IMR-90 (cell line): ENCODE measurements at regions not wholly inside any gene's neighbourhood (a gene's known extent, or its start where the extent isn't known, plus 50 kb on each side); places are given as distances from the start of the nearest gene placed in this dataset.

ENCODE experiments used
- ATAC-seq: fragments of 200-7000 bp; cut with Tn5 transposase; 2 replicates; pipeline ENCODE4 v1.9.1; 2020; ENCODE audit warnings: low read depth, mild to moderate bottlenecking, moderate library complexity
- BruUV-seq: library from RNA; stranded (reverse); fragments of 400-500 nt; replicated peaks from 2 replicates; lab custom pipeline; 2021; lab: Mats Ljungman, UMichigan
- CTCF ChIA-PET: fragments of 300-600 bp; formaldehyde crosslinking; extraction: SDS; loops from one replicate; lab custom pipeline; 2021; ENCODE audit warnings: antibody characterized with exemption; lab: Yijun Ruan, JAX
- POLR2A ChIA-PET: fragments of 300-600 bp; sonication (Branson Sonifier 250); formaldehyde crosslinking; loops from one replicate; lab custom pipeline; 2022; ENCODE audit warnings: antibody characterized with exemption; ENCODE audit not compliant: unreplicated experiment; lab: Charles Lee
- DNase-seq: peaks from one replicate; pipeline ENCODE4 v3.0.0; 2013
- H2AFZ ChIP-seq: replicated peaks from 2 replicates; pipeline ENCODE3; 2013; ENCODE audit warnings: low read length, mild to moderate bottlenecking; ENCODE audit not compliant: poor library complexity
- H2AK5ac ChIP-seq: 2 replicates; pipeline ENCODE4 v1.6.1; 2013; ENCODE audit warnings: low read depth, low read length, inconsistent platforms
- H2AK9ac ChIP-seq: replicated peaks from 2 replicates; pipeline ENCODE3; 2013; ENCODE audit warnings: mild to moderate bottlenecking, low read depth, low read length, moderate library complexity; ENCODE audit not compliant: poor library complexity
- H2BK120ac ChIP-seq: 2 replicates; pipeline ENCODE4 v1.6.1; 2013; ENCODE audit warnings: low read depth, low read length, inconsistent platforms
- H2BK15ac ChIP-seq: 3 replicates; pipeline ENCODE4 v1.6.1; 2013; ENCODE audit warnings: low read depth, low read length, inconsistent platforms
- H2BK20ac ChIP-seq: 2 replicates; pipeline ENCODE4 v1.6.1; 2013; ENCODE audit warnings: low read depth, mild to moderate bottlenecking, inconsistent platforms, low read length, moderate library complexity
- H2BK5ac ChIP-seq: 2 replicates; pipeline ENCODE4 v1.6.1; 2013; ENCODE audit warnings: mild to moderate bottlenecking, low read depth, low read length, inconsistent platforms; ENCODE audit not compliant: poor library complexity, severe bottlenecking
- H3K14ac ChIP-seq: replicated peaks from 2 replicates; pipeline ENCODE4 v1.6.1; 2013; ENCODE audit warnings: low read depth, low read length, inconsistent platforms
- H3K18ac ChIP-seq: 2 replicates; pipeline ENCODE4 v1.6.1; 2013; ENCODE audit warnings: low read depth, low read length, control low read depth
- H3K23ac ChIP-seq: 2 replicates; pipeline ENCODE4 v1.6.1; 2013; ENCODE audit warnings: low read depth, low read length, inconsistent platforms
- H3K27ac ChIP-seq: 2 replicates; pipeline ENCODE4 v1.5.1; 2013; ENCODE audit warnings: mild to moderate bottlenecking, control low read depth, low read length; ENCODE audit not compliant: insufficient read depth
- H3K27me3 ChIP-seq: 2 replicates; pipeline ENCODE4 v1.6.1; 2013; ENCODE audit warnings: low read length; ENCODE audit not compliant: control insufficient read depth, insufficient read depth
- H3K36me3 ChIP-seq: 2 replicates; pipeline ENCODE4 v1.6.1; 2013; ENCODE audit warnings: low read length, mixed read lengths; ENCODE audit not compliant: control insufficient read depth, insufficient read depth
- H3K4ac ChIP-seq: 2 replicates; pipeline ENCODE4 v1.6.1; 2013; ENCODE audit warnings: low read depth, low read length, inconsistent platforms
- H3K4me1 ChIP-seq: 2 replicates; pipeline ENCODE4 v1.6.1; 2013; ENCODE audit warnings: low read length, mixed read lengths; ENCODE audit not compliant: control insufficient read depth, insufficient read depth
- H3K4me2 ChIP-seq: 2 replicates; pipeline ENCODE4 v1.6.1; 2013; ENCODE audit warnings: low read depth, mild to moderate bottlenecking, control low read depth, low read length, moderate library complexity
- H3K4me3 ChIP-seq: 2 replicates; pipeline ENCODE4 v1.5.1; 2013; ENCODE audit warnings: low read depth, mild to moderate bottlenecking, control low read depth, low read length, moderate library complexity; ENCODE audit not compliant: insufficient read depth
- H3K56ac ChIP-seq: 2 replicates; pipeline ENCODE4 v1.6.1; 2013; ENCODE audit warnings: low read length, inconsistent platforms; ENCODE audit not compliant: insufficient read depth; ENCODE audit errors: extremely low read depth
- H3K79me1 ChIP-seq, 2 experiments: 2 replicates each; pipeline ENCODE4 v1.6.1; 2013; ENCODE audit warnings: low read length in 2 of 2, inconsistent platforms in 1 of 2, low read depth in 1 of 2
- H3K9ac ChIP-seq: 2 replicates; pipeline ENCODE4 v1.6.1; 2013; ENCODE audit warnings: low read depth, low read length, control low read depth
- H3K9me1 ChIP-seq: 2 replicates; pipeline ENCODE4 v1.6.1; 2013; ENCODE audit warnings: low read length, inconsistent platforms; ENCODE audit not compliant: insufficient read depth
- H3K9me3 ChIP-seq: 2 replicates; pipeline ENCODE4 v1.6.1; 2013; ENCODE audit warnings: low read length; ENCODE audit not compliant: control insufficient read depth, insufficient read depth
- H4K20me1 ChIP-seq: 2 replicates; pipeline ENCODE4 v1.6.1; 2013; ENCODE audit warnings: low read length, inconsistent platforms; ENCODE audit not compliant: insufficient read depth
- H4K5ac ChIP-seq: 2 replicates; pipeline ENCODE4 v1.6.1; 2013; ENCODE audit warnings: mild to moderate bottlenecking, low read depth, low read length, control low read depth
- H4K8ac ChIP-seq, 2 experiments: 2 replicates each; pipeline ENCODE4 v1.6.1; 2013; ENCODE audit warnings: low read depth in 2 of 2, low read length in 2 of 2, control low read depth in 1 of 2, inconsistent platforms in 1 of 2
- H4K91ac ChIP-seq: 2 replicates; pipeline ENCODE4 v1.6.1; 2013; ENCODE audit warnings: low read depth, low read length, inconsistent platforms; ENCODE audit not compliant: insufficient read depth
- BHLHE40 ChIP-seq: fragments of 150-350 bp; IDR thresholded peaks from 2 replicates; pipeline ENCODE4 v1.6.1; 2016; ENCODE audit warnings: mild to moderate bottlenecking, low read depth, low read length
- CEBPB ChIP-seq: IDR thresholded peaks from 2 replicates; pipeline ENCODE4 v1.6.1; 2012; ENCODE audit warnings: low read depth, low read length, improper control_type of control experiment
- CHD1 ChIP-seq: IDR thresholded peaks from 2 replicates; pipeline ENCODE4 v1.6.1; 2012; ENCODE audit warnings: low read depth, low read length, improper control_type of control experiment
- FOS ChIP-seq: fragments of 150-350 bp; IDR thresholded peaks from 2 replicates; pipeline ENCODE4 v1.6.1; 2016; ENCODE audit warnings: low read depth, low read length
- MAFK ChIP-seq: IDR thresholded peaks from 2 replicates; pipeline ENCODE4 v1.6.1; 2012; ENCODE audit warnings: low read depth, low read length, improper control_type of control experiment
- MAZ ChIP-seq: IDR thresholded peaks from 2 replicates; pipeline ENCODE4 v1.6.1; 2012; ENCODE audit warnings: low read depth, mild to moderate bottlenecking, low read length, improper control_type of control experiment, moderate library complexity, borderline replicate concordance
- MXI1 ChIP-seq: IDR thresholded peaks from 2 replicates; pipeline ENCODE4 v1.6.1; 2012; ENCODE audit warnings: low read depth, mild to moderate bottlenecking, low read length, moderate library complexity, borderline replicate concordance
- NFE2L2 ChIP-seq: fragments of 150-350 bp; IDR thresholded peaks from 2 replicates; pipeline ENCODE4 v1.6.1; 2016; ENCODE audit warnings: low read depth, mild to moderate bottlenecking, low read length
- POLR2A ChIP-seq: IDR thresholded peaks from 2 replicates; pipeline ENCODE4 v1.6.1; 2012; ENCODE audit warnings: mild to moderate bottlenecking, low read depth, low read length
- RAD21 ChIP-seq: IDR thresholded peaks from 2 replicates; pipeline ENCODE4 v1.6.1; 2012; ENCODE audit warnings: low read length, improper control_type of control experiment
- RCOR1 ChIP-seq: IDR thresholded peaks from 2 replicates; pipeline ENCODE4 v1.6.1; 2012; ENCODE audit warnings: mild to moderate bottlenecking, low read length, improper control_type of control experiment; ENCODE audit not compliant: insufficient replicate concordance
- RFX5 ChIP-seq: IDR thresholded peaks from 2 replicates; pipeline ENCODE4 v1.8.0; 2012; ENCODE audit warnings: low read depth, mild to moderate bottlenecking, low read length, moderate library complexity
- SMC3 ChIP-seq: fragments of 150-350 bp; IDR thresholded peaks from 2 replicates; pipeline ENCODE4 v1.6.1; 2016; ENCODE audit warnings: low read depth, mild to moderate bottlenecking, antibody characterized with exemption, low read length, moderate library complexity
- WGBS, 2 experiments: methylation state at CpG; one replicate each; pipeline versions ENCODE4 v1.1.5 to v1.1.7; 2013; ENCODE audit warnings: missing lambda C conversion rate in 2 of 2; ENCODE audit not compliant: insufficient read length in 1 of 2; ENCODE audit errors: extremely low coverage in 2 of 2; 5-methylcytosine and 5-hydroxymethylcytosine counted together
- dilution Hi-C: fragments of 300-500 bp; cut with HindIII; formaldehyde crosslinking; loops from one replicate; pipeline ENCODE4 v1.14.3; 2018; ENCODE audit warnings: low sequenced_read_pairs; ENCODE audit not compliant: unreplicated experiment
- in situ Hi-C: fragments of 300-500 bp; cut with MboI; formaldehyde crosslinking; loops from 3 replicates; pipeline ENCODE4 v1.14.3; 2019; ENCODE audit warnings: low sequenced_read_pairs, inconsistent platforms, mixed read lengths
- intact Hi-C: fragments of 100-400 bp; cut with micrococcal nuclease; formaldehyde crosslinking; loops from 2 replicates; pipeline ENCODE4 v1.10.0; 2022
- TF ChIP-seq, protein P1 (sequence below): fragments of 150-350 bp; IDR thresholded peaks from 2 replicates; pipeline ENCODE4 v1.6.1; 2017; ENCODE audit warnings: mild to moderate bottlenecking, antibody characterized with exemption, low read length, low read depth
- TF ChIP-seq, protein P2 (sequence below): conservative IDR thresholded peaks from 2 replicates; pipeline ENCODE4 v1.5.1; 2012; ENCODE audit warnings: mild to moderate bottlenecking, low read depth, low read length, improper control_type of control experiment
- TF ChIP-seq, protein P3 (sequence below): fragments of 150-350 bp; IDR thresholded peaks from 2 replicates; pipeline ENCODE4 v1.6.1; 2016; ENCODE audit warnings: low read depth, mild to moderate bottlenecking, low read length, moderate library complexity, borderline replicate concordance

DNA sequence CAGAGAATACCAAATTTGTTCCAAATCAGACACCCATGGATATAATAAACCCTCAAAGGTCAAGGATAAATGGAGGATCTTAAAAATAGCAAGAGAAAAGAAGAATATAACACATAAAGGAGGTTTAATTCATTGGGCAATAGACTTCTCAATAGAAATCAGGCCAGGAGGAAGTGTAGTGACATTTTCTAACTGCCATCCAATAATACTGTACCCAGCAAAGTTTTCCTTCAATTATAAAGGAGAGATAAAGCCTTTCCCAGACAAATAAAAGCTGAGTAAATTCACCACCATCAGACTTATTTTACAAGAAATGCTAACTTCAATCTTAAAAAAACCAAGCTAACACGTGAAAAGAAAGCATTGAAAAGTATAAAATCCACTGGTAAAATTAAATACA is 121.6 kb downstream of the MSTN start:
- Histone ChIP-seq H3K23ac (no peak overlapping the region), H4K8ac (no peak overlapping the region), H3K14ac (no peak overlapping the region), H3K27ac (no peak overlapping the region), H2BK120ac (no peak overlapping the region), H3K56ac (no peak overlapping the region), H2AK5ac (no peak overlapping the region), H4K91ac (no peak overlapping the region), H3K36me3 (no peaks in the 10 kb centered on the region), H2AK9ac (no peak overlapping the region), H4K20me1 (no peaks in the 10 kb centered on the region), H3K9ac (no peak overlapping the region), H3K4ac (no peak overlapping the region), H3K4me1 (no peaks in the 10 kb centered on the region; the same call in 1 of the 2 replicates), H2BK15ac (peak overlapping the region; percentile 43; the same call in 1 of the 3 replicates), H2BK5ac (no peak overlapping the region), H3K27me3 (no peaks in the 10 kb centered on the region), H2BK20ac (no peak overlapping the region), H3K18ac (no peak overlapping the region), H3K4me3 (no peak overlapping the region), H3K79me1 (no peaks in the 10 kb centered on the region), H3K9me1 (no peaks in the 10 kb centered on the region), H3K4me2 (no peak overlapping the region), H4K5ac (no peak overlapping the region), H2AFZ (no peak overlapping the region), H3K9me3 (peaks cover 35% of the 10 kb centered on the region)
- no peak for DNase-seq
- in situ Hi-C loops (no loop called here), intact Hi-C loops (no loop called here), dilution Hi-C loops (no loop called here)
- WGBS, 2 experiments, result no CpG with 5 or more reads among the region's 1 CpG
- no TSS peak for BruUV-seq
- no peak for TF ChIP-seq CHD1
- TF ChIP-seq MXI1, result no peak
- TF ChIP-seq BHLHE40, result no peak
- no peak for TF ChIP-seq RFX5
- TF ChIP-seq RCOR1, result no peak
- TF ChIP-seq RAD21, result no peak
- TF ChIP-seq SMC3, result no peak
- no peak for TF ChIP-seq MAFK
- TF ChIP-seq POLR2A, result no peak
- TF ChIP-seq, protein P1, sequence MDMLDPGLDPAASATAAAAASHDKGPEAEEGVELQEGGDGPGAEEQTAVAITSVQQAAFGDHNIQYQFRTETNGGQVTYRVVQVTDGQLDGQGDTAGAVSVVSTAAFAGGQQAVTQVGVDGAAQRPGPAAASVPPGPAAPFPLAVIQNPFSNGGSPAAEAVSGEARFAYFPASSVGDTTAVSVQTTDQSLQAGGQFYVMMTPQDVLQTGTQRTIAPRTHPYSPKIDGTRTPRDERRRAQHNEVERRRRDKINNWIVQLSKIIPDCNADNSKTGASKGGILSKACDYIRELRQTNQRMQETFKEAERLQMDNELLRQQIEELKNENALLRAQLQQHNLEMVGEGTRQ, result no peak
- TF ChIP-seq, protein P2, sequence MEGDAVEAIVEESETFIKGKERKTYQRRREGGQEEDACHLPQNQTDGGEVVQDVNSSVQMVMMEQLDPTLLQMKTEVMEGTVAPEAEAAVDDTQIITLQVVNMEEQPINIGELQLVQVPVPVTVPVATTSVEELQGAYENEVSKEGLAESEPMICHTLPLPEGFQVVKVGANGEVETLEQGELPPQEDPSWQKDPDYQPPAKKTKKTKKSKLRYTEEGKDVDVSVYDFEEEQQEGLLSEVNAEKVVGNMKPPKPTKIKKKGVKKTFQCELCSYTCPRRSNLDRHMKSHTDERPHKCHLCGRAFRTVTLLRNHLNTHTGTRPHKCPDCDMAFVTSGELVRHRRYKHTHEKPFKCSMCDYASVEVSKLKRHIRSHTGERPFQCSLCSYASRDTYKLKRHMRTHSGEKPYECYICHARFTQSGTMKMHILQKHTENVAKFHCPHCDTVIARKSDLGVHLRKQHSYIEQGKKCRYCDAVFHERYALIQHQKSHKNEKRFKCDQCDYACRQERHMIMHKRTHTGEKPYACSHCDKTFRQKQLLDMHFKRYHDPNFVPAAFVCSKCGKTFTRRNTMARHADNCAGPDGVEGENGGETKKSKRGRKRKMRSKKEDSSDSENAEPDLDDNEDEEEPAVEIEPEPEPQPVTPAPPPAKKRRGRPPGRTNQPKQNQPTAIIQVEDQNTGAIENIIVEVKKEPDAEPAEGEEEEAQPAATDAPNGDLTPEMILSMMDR, result no peak
- TF ChIP-seq NFE2L2, result no peak
- no peak for TF ChIP-seq FOS
- no peak for TF ChIP-seq CEBPB
- TF ChIP-seq MAZ, result no peak
- TF ChIP-seq, protein P3, sequence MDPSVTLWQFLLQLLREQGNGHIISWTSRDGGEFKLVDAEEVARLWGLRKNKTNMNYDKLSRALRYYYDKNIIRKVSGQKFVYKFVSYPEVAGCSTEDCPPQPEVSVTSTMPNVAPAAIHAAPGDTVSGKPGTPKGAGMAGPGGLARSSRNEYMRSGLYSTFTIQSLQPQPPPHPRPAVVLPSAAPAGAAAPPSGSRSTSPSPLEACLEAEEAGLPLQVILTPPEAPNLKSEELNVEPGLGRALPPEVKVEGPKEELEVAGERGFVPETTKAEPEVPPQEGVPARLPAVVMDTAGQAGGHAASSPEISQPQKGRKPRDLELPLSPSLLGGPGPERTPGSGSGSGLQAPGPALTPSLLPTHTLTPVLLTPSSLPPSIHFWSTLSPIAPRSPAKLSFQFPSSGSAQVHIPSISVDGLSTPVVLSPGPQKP, result no peak
- ATAC-seq, result no peak
- ChIA-PET POLR2A (no interaction called here), CTCF (no interaction called here)
